A549 (cell line): ENCODE measurements at regions not wholly inside any gene's neighbourhood (a gene's known extent, or its start where the extent isn't known, plus 50 kb on each side); places are given as distances from the start of the nearest gene placed in this dataset.

ENCODE experiments used
- ATAC-seq, 2 experiments: fragments of 200-7000 bp in 1 of 2; fragments of >200 bp in 1 of 2; cut with Nextera tagmentation in 1 of 2; cut with Tn5 transposase in 1 of 2; 3 replicates each; pipeline versions ENCODE4 v1.8.0 to v1.9.1; 2018 to 2020; ENCODE audit warnings: mild to moderate bottlenecking in 1 of 2, moderate library complexity in 1 of 2
- CTCF ChIA-PET: fragments of 300-600 bp; sonication (Branson Sonifier 250); formaldehyde crosslinking; extraction: SDS; loops from one replicate; lab custom pipeline; 2021; ENCODE audit warnings: antibody characterized with exemption, inconsistent platforms; lab: Yijun Ruan, JAX
- POLR2A ChIA-PET: fragments of 350-600 bp; formaldehyde crosslinking; extraction: SDS; loops from one replicate; lab custom pipeline; 2021; ENCODE audit warnings: antibody characterized with exemption, inconsistent platforms; lab: Yijun Ruan, JAX
- DNase-seq, 2 experiments: peaks; one replicate each; pipeline versions ENCODE4 v3.0.0 to v3.0.0-alpha.2; 2011 to 2016; ENCODE audit warnings: low read depth in 1 of 2, low spot score in 1 of 2
- FAIRE-seq: peaks from 2 replicates; lab custom pipeline; 2011; peaks lifted over from hg19 to GRCh38; lab: Jason Lieb, UNC
- H3K27ac ChIP-seq, 2 experiments: fragments of >200 bp; sonication (Bioruptor Twin); formaldehyde crosslinking; 3 replicates each; pipeline ENCODE4 v1.5.1; 2016 to 2017
- H3K4me1 ChIP-seq: fragments of >200 bp; sonication (Bioruptor Twin); formaldehyde crosslinking; 3 replicates; pipeline ENCODE4 v1.6.1; 2016
- H3K4me2 ChIP-seq: fragments of >200 bp; sonication (Bioruptor Twin); formaldehyde crosslinking; 3 replicates; pipeline ENCODE4 v1.6.1; 2016
- H3K4me3 ChIP-seq: fragments of >200 bp; sonication (Bioruptor Twin); formaldehyde crosslinking; 3 replicates; pipeline ENCODE4 v1.5.1; 2016
- H3K9me3 ChIP-seq: fragments of >200 bp; sonication (Bioruptor Twin); formaldehyde crosslinking; 3 replicates; pipeline ENCODE4 v1.6.1; 2016
- CBX2 ChIP-seq: fragments of 200-600 bp; sonication (generic); IDR thresholded peaks from 2 replicates; pipeline ENCODE4 v1.6.1; 2016; ENCODE audit warnings: low read depth, mild to moderate bottlenecking, borderline replicate concordance
- CEBPB ChIP-seq, 2 experiments: fragments of >200 bp in 1 of 2; sonication (Bioruptor Twin) in 1 of 2; formaldehyde crosslinking in 1 of 2; IDR thresholded peaks; 2 replicates each; pipeline ENCODE4 v1.6.1; 2012 to 2016
- EP300 ChIP-seq, 2 experiments: fragments of >200 bp; sonication (Bioruptor Twin); formaldehyde crosslinking; IDR thresholded peaks; 2 replicates in 1 of 2; 3 replicates in 1 of 2; pipeline ENCODE4 v1.6.1; 2016 to 2017
- HDAC2 ChIP-seq: fragments of 200-600 bp; sonication (generic); IDR thresholded peaks from 2 replicates; pipeline ENCODE4 v1.6.1; 2016
- HMGXB4 ChIP-seq: fragments of 250-450 bp; sonication (Bioruptor Pico); IDR thresholded peaks from 2 replicates; pipeline ENCODE4 v1.5.0; 2021; ENCODE audit warnings: mild to moderate bottlenecking, moderate library complexity, borderline replicate concordance
- HOXB13 ChIP-seq: fragments of 250-450 bp; sonication (Bioruptor Pico); IDR thresholded peaks from 2 replicates; pipeline ENCODE4 v1.5.0; 2020; ENCODE audit warnings: low read depth, mild to moderate bottlenecking, moderate library complexity
- JUN ChIP-seq, 2 experiments: fragments of >200 bp; sonication (Bioruptor Twin); formaldehyde crosslinking; IDR thresholded peaks; 2 replicates in 1 of 2; 3 replicates in 1 of 2; pipeline ENCODE4 v1.6.1; 2016 to 2017
- PBX3 ChIP-seq: IDR thresholded peaks from 2 replicates; pipeline ENCODE4 v1.6.1; 2012
- PHF8 ChIP-seq: fragments of 200-600 bp; sonication (generic); IDR thresholded peaks from 2 replicates; pipeline ENCODE4 v1.6.1; 2016; ENCODE audit warnings: low read depth, mild to moderate bottlenecking, antibody characterized with exemption, moderate library complexity, borderline replicate concordance
- RAD21 ChIP-seq, 2 experiments: fragments of >200 bp in 1 of 2; sonication (Bioruptor Twin) in 1 of 2; formaldehyde crosslinking in 1 of 2; IDR thresholded peaks in 1 of 2; conservative IDR thresholded peaks in 1 of 2; 2 replicates in 1 of 2; 3 replicates in 1 of 2; pipeline ENCODE4 v1.6.1; 2012 to 2018; ENCODE audit warnings: inconsistent platforms in 1 of 2
- RFX5 ChIP-seq: fragments of 450-650 bp; IDR thresholded peaks from 2 replicates; pipeline ENCODE4 v1.7.1; 2014; ENCODE audit warnings: antibody characterized with exemption, mild to moderate bottlenecking, moderate library complexity
- RNF2 ChIP-seq: fragments of 200-600 bp; sonication (generic); IDR thresholded peaks from 2 replicates; pipeline ENCODE4 v1.6.1; 2016; ENCODE audit warnings: low read depth, mild to moderate bottlenecking, antibody characterized with exemption, moderate library complexity, borderline replicate concordance
- TP53 ChIP-seq: fragments of 250-450 bp; sonication (Bioruptor Pico); IDR thresholded peaks from 2 replicates; pipeline ENCODE4 v1.5.0; 2021; ENCODE audit warnings: mild to moderate bottlenecking, moderate library complexity
- USF2 ChIP-seq: fragments of 450-650 bp; IDR thresholded peaks from 2 replicates; pipeline ENCODE4 v1.6.1; 2014; ENCODE audit warnings: antibody characterized with exemption
- ZC3H11A ChIP-seq: fragments of 450-650 bp; IDR thresholded peaks from 2 replicates; pipeline ENCODE4 v1.6.1; 2014; ENCODE audit warnings: antibody characterized with exemption, mild to moderate bottlenecking
- WGBS: methylation state at CpG from one replicate; pipeline ENCODE4 v1.1.6; 2017; ENCODE audit errors: missing lambda C conversion rate; 5-methylcytosine and 5-hydroxymethylcytosine counted together
- TF ChIP-seq, protein P1 (sequence below): fragments of 250-450 bp; sonication (Bioruptor Pico); IDR thresholded peaks from 2 replicates; pipeline ENCODE4 v1.5.0; 2020; ENCODE audit warnings: low read depth, mild to moderate bottlenecking, moderate library complexity

DNA sequence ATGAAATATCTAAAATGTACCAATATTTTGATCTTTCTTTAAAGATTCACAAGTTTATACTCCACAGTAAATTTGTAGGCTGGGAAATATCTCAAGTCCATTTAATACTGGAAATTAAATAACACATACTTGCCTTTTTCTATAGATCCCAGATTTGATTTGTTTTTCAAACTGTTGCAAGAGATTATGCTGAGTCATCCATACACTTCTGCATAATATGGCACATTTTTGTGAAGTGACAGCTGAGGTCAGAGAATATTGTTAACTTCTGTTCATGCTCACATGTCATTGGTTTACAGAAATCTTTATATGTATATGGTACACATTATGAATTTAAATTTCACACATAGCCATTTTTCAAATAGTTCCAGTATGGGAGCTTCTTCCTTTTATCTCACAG is 1066.3 kb upstream of the NUDT12 start (continued):
- TF ChIP-seq RNF2 (no peak), TP53 (no peak)
- TF ChIP-seq, protein P1, sequence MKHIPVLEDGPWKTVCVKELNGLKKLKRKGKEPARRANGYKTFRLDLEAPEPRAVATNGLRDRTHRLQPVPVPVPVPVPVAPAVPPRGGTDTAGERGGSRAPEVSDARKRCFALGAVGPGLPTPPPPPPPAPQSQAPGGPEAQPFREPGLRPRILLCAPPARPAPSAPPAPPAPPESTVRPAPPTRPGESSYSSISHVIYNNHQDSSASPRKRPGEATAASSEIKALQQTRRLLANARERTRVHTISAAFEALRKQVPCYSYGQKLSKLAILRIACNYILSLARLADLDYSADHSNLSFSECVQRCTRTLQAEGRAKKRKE (CRISPR knock-in tag) = no peak

DNA sequence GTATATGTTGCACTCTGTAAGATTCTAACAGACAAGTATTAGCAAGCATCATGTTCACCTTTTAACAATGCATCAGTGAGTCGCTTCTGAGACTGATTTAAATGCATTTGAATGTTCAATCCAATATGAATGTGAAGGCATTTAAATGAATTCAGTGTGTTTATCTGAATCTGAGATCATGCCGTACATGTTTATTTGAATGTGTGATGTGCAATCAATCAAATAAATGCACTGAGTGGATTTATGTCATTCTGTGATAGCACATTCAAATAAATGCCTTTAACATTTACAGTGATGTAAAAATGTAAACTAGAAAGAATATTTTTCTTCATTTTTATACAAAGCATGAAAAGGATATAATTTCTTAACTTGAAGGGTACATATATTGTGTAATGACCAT is 1063.5 kb upstream of the NUDT12 start:
- no peaks in the 10 kb centered on the region for H3K4me1 ChIP-seq
- FAIRE-seq = peak; percentile 46
- no peaks in the 10 kb centered on the region for H3K9me3 ChIP-seq
- CTCF ChIA-PET = no interaction called here
- 44% methylated on average over 2 of the region's 2 CpGs for WGBS
- no peak overlapping the region for H3K4me2 ChIP-seq
- no peak overlapping the region for H3K4me3 ChIP-seq
- POLR2A ChIA-PET = no interaction called here
- H3K27ac ChIP-seq = no peak overlapping the region
- DNase-seq = no peak
- TF ChIP-seq JUN (IDR thresholded peaks at IDR 0.05) (no peak), CEBPB (IDR thresholded peaks at IDR 0.05) (no peak), HMGXB4 (CRISPR knock-in tag) (no peak), RFX5 (no peak), EP300 (IDR thresholded peaks at IDR 0.05) (no peak), ZC3H11A (no peak), TP53 (no peak), HOXB13 (CRISPR knock-in tag) (no peak), USF2 (no peak), CBX2 (no peak)
- TF ChIP-seq, protein P1 (CRISPR knock-in tag) = no peak
- ATAC-seq = no peak

DNA sequence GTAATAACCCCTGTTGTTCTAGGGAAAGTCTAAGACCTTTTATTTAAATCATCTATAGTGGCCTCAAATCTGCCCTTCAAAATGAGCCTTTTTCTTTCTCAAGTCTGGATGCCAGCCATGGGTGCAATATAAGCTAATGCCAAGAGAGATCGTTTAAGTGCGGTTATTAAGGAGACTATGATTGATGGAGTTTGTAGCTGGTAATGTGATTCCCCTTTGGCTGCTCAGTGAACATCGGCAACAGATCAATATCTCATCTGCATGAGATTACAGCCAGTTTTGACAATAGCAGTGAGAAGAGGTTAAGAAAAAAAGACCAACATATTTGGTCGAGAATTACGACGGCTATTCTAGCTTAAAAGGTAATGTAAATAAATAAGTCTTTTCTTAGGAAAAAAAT is 1049.4 kb upstream of the NUDT12 start:
- Histone ChIP-seq H3K4me3 (no peak overlapping the region), H3K9me3 (no peaks in the 10 kb centered on the region), H3K27ac (no peak overlapping the region), H3K4me1 (no peaks in the 10 kb centered on the region), H3K4me2 (no peak overlapping the region)
- POLR2A ChIA-PET = no interaction called here
- FAIRE-seq (no peak), ATAC-seq (no peak), DNase-seq (no peak)
- no peak for TF ChIP-seq PHF8
- no peak for TF ChIP-seq RAD21 (conservative IDR thresholded peaks at IDR 0.05 in 1 of 2, IDR thresholded peaks at IDR 0.05 in 1 of 2)
- no peak for TF ChIP-seq PBX3
- no peak for TF ChIP-seq HDAC2
- WGBS = 69% methylated on average over 6 of the region's 6 CpGs
- CTCF ChIA-PET = interaction anchor here (1.1 kb wide), 1 partner anchor 12 kb away, joined by 3 read pairs; no protein-coding TSS in a partner anchor
